NCI-H1694 (cell line): ENCODE measurements at regions not wholly inside any gene's neighbourhood (a gene's known extent, or its start where the extent isn't known, plus 50 kb on each side); places are given as distances from the start of the nearest gene placed in this dataset.

Experiments
- DNase-seq: peaks from one replicate; lab custom pipeline; 2025; lab: John Stamatoyannopoulos, UW

GRCh38 chr4:156098805-156099204 lies 145.1 kb upstream of the CTSO start:
- no peak for DNase-seq

- DNase-seq = no peak
These were observed 131.4 kb upstream of the CTSO start for GRCh38 chr4:156085100-156085499.

- DNase-seq = no peak
These were observed 130.7 kb upstream of the CTSO start for GRCh38 chr4:156084373-156084772.

- no peak for DNase-seq
These were observed 120.3 kb upstream of the CTSO start for GRCh38 chr4:156073976-156074375.

GRCh38 chr4:156060661-156061060 lies 107.0 kb upstream of the CTSO start:
- no peak for DNase-seq

- no peak for DNase-seq
These were observed 99.5 kb upstream of the CTSO start for GRCh38 chr4:156053174-156053573.

GRCh38 chr4:156052116-156052515 lies 98.5 kb upstream of the CTSO start:
- no peak for DNase-seq

GRCh38 chr4:156038772-156039171 lies 85.1 kb upstream of the CTSO start:
- peak; percentile 14 for DNase-seq

- no peak for DNase-seq
These were observed 82.8 kb upstream of the CTSO start for GRCh38 chr4:156036496-156036895.

GRCh38 chr4:156029691-156030090 lies 76.0 kb upstream of the CTSO start:
- DNase-seq = no peak

- DNase-seq = no peak
These were observed 67.6 kb upstream of the CTSO start for GRCh38 chr4:156021298-156021697.

- DNase-seq = no peak
These were observed 65.6 kb upstream of the CTSO start for GRCh38 chr4:156019246-156019645.

GRCh38 chr4:156018383-156018782 lies 64.7 kb upstream of the CTSO start:
- no peak for DNase-seq

GRCh38 chr4:156015781-156016180 lies 62.1 kb upstream of the CTSO start:
- DNase-seq = no peak

- DNase-seq = no peak
These were observed 52.5 kb upstream of the CTSO start for GRCh38 chr4:156006192-156006591.
